ENCODE measurements at regions not wholly inside any gene's neighbourhood (a gene's known extent, or its start where the extent isn't known, plus 50 kb on each side); places are given as distances from the start of the nearest gene placed in this dataset.

DNA sequence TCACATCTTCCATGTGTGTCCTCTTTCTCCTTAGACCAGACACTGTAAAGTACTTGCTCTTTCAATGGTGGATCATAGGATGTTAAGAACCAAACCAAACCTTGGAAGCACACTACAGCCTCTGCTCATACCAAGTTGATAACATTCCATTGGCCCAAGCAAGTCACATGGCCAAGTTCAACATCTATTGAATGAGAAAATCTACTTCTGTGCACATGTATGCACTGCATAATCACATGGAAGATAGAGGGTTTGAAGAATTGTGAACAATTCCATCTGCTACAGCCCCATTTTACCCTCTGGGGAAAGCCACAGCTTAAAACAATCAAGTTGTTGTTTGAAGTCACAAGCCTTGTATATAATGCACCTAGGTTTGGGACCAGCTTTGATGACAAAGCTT is 68.2 kb downstream of the MFAP3 start:
- DNase-seq (ENCODE audit: low read depth in 4 of 4, low spot score in 3 of 4) = no peak

- DNase-seq (ENCODE audit: low read depth in 4 of 4, low spot score in 3 of 4) = no peak
Measured at GRCh38 chr5:154107756-154108155, 69.0 kb downstream of the MFAP3 start.

- no peak for DNase-seq (ENCODE audit: low read depth in 4 of 4, low spot score in 3 of 4)
Measured at GRCh38 chr5:154109416-154110106, 70.8 kb downstream of the MFAP3 start.

DNA sequence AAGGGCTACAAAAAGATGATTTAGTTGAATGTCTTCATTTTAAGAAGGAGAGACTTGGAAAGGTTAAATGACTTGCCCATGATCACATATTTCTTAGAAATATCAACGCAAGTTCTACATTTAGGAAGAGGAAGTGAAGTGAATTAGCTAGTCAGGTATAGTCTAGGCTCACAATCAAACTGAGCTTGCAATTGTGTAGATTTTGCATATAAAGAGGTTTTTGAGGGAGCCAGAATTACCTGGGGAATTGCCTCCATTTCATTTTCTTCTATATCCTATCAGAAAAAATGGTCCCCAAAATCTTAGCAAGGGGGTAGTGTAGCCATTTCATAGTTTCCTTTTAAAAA is 71.3 kb downstream of the MFAP3 start:
- DNase-seq (ENCODE audit: low read depth in 4 of 4, low spot score in 3 of 4) = no peak

GRCh38 chr5:154110716-154111115 is 71.9 kb downstream of the MFAP3 start:
- no peak for DNase-seq (ENCODE audit: low read depth in 4 of 4, low spot score in 3 of 4)

DNA sequence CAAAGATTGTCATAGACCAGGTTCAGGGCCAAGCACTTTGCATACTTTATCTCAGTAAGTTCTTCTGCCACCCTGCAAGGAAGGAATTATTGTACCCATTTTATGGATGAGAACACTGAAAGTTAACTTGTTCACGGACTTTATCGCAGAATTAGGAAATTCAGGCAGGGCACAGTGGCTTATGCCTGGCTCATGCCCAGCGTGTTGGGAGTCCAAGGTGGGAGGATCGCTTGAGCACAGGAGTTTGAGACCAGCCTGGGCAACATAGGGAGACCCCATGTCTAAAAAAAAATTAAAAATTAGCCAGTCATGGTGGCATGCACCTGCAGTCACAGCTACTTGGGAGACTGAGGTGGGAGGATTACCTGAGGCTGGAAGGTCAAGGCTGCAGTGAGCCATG is 72.4 kb downstream of the MFAP3 start:
- no peak for DNase-seq (ENCODE audit: low read depth in 4 of 4, low spot score in 3 of 4)

- no peak for DNase-seq (ENCODE audit: low read depth in 4 of 4, low spot score in 3 of 4)
Measured at GRCh38 chr5:154112255-154112654, 73.5 kb downstream of the MFAP3 start.

DNA sequence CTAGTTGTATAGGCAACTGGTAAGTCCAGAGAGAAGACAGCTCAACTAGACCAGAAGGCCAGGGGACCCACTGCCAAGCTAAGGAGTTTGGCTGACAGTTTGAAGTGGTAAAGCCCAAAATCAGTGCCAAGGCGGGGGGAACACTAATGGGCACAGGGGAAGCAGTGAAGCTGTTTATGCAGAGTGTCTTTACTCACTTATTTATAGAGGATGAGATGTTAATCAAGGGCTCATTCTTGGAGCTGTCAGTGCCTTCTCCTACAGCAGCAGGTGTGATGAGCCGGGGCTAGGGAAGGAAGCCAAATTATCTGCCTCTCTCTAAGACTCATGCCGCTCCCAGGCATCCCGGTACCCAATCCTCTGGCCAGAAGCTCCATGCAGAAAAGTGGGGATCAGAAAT is 75.2 kb upstream of the GALNT10 start:
- no peak for DNase-seq (ENCODE audit: low read depth in 4 of 4, low spot score in 3 of 4)

DNA sequence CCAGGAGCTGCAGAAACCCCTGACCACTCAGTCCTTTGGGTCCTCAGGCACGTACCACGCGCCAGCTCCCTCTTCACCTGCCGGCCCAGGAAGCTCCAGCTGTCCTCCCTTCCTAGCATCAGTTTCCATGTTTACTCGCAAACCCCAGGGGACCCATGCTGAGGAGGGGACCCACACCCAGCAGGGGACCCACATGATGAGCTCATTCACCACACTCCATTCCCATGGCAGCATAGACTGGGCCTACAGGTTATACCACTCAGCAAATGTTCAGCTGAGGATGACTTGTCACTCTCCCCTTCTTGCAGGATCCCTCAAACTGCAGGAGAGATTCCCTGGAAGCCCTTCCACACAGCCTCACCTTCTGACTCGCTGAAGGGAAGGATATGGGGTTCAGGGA is 73.5 kb upstream of the GALNT10 start:
- DNase-seq (ENCODE audit: low read depth in 4 of 4, low spot score in 3 of 4) = no peak

DNA sequence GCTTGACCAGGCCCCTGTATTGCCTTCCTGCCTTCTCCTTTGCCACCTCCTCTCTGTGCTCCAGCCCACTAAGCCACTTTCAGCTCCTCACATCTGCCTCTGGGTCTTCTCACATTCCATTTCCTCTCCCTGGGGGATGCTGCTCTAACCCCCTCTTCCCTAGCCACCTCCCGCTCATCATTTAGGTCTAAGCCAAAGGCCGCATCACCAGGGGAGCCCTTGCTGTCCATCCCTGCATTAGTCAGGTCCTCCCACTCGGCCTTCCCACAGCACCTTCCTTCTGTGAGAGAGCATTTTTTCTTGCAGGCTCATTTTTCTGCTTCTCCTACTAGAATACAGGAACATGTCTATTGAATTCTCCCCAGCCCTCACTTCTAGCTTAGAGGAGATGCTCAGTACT is 72.6 kb upstream of the GALNT10 start:
- no peak for DNase-seq (ENCODE audit: low read depth in 4 of 4, low spot score in 3 of 4)

DNA sequence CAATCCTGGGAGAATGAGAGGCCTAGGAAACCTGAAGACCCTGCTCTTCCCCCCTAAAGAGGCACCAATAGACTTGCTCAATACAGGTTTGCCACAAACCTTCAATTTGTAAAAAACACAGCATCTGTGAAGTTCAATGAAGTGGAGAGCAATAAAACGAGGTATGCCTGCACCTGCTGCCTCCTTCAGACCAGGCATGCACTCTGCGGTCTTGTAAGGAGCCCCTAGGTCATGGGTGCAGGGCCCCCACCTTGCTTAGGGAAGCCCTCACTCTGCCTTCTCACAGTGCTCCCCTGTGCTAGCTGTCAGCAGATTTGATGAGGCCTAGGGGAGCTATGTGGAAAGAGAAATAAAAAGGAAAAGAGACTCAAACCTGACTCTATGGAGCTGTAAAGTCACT is 72.1 kb upstream of the GALNT10 start:
- DNase-seq (ENCODE audit: low read depth in 4 of 4, low spot score in 3 of 4) = no peak

GRCh38 chr5:154118893-154119336 is 71.6 kb upstream of the GALNT10 start:
- peak in 3 of 4 donors; percentile 23 to 47 (median 38) for DNase-seq (ENCODE audit: low read depth in 4 of 4, low spot score in 3 of 4)

- no peak for DNase-seq (ENCODE audit: low read depth in 4 of 4, low spot score in 3 of 4)
Measured at GRCh38 chr5:154129013-154129412, 61.5 kb upstream of the GALNT10 start.

DNA sequence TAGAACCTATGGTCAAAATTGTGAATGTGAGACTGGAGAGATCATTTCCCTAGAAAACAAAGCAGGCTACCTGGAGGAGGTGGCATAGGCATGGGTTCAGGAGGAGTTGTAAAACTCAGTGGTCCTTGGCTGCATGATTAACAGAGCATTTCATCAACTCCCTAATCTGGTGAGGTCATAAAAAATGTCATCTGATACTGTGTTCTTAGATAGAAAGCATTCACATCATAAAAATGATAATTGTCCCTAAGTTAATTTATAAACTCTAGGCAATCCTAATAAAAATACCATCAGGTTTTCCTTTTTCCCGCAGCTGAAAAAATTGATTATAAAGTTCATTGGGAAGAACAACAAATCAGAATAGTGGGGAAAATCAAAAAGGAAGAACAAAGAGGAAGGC is 60.6 kb upstream of the GALNT10 start:
- DNase-seq (ENCODE audit: low read depth in 4 of 4, low spot score in 3 of 4) = no peak

DNA sequence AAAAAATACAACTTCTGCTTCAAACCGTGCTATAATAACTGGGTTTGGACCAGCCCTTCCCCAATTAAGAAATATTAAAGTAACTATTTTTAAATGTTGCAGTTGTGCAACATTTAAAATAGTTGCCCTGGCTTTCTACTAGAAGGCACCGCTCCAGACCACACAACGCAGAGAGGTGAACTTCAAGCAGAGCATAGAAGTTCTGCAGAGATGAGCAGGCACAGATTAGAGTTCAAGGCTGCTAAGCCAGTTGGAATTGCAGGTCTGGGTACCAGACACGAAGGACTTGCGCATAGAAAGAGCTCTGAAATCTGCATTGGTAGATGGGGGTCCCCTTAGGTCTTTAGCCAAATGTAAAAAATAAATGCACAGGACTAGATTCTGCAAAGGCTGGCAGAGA is 58.7 kb upstream of the GALNT10 start:
- DNase-seq (ENCODE audit: low read depth in 4 of 4, low spot score in 3 of 4) = no peak

DNA sequence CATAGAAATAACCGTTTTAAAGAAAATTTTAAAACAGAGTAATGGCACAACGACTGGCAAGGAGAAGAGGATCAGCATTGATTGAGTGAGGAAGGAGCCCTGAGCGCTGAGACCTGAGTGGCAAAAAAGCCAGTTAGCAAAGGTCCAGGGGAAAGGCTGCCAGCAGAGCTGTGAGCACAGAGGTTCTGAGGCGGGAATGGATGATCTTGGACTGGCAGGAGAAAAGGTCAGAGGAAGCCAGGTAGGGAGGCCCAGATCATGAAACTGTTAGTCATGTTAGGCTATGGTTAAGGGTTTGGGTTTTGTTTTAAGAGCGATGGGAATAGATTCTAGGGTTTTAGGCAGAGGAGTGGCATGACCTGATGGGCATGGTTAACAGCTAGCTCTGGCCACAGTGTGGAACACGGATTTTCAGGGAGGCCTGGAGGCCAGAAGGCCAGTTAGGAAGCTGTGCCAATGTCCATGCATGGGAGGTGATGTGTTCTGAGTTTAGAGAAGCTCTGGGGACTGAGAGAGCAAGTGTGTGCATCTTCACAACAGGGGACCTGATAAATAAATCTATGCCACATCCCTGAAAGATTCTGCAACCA is 57.7 kb upstream of the GALNT10 start:
- no peak for DNase-seq (ENCODE audit: low read depth in 4 of 4, low spot score in 3 of 4)

DNA sequence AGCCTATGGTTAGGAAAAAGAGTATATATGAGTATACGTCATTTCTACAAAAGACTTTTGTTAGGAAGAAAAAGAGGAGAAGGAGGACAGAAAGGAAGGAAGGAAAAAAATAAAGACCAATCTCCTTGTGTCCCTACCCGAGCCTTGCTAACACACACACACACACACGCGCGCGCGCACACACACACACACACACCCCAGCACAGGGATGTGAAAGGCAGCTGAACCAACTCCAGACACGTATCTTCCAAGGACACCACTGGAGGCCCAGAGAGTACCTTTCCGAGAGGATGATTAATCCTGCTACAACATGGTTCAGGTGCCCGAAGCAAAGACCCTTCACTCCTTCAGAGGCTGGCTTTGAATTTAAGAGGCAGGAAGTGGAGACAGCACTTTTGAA is 56.9 kb upstream of the GALNT10 start:
- no peak for DNase-seq (ENCODE audit: low read depth in 4 of 4, low spot score in 3 of 4)

DNA sequence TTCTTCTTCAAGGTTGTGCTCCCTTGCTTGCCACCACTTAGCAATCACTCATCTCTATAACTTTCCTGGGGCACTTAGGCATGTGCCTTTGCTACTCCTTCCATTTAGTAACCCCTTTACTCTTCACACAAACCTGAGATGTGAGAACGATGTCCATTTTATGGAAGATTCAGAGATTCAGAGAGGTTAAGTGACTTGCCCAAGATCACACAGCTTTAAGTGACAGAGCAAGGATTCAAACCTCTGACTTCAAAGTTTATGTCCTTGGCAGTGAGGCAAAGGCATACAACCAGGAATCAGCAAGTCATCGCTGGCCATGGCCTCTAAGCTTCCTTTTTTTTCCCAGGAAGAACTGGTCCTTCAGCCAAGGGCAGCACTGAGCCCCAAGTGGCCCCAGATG is 56.0 kb upstream of the GALNT10 start:
- DNase-seq (ENCODE audit: low read depth in 4 of 4, low spot score in 3 of 4) = no peak

DNA sequence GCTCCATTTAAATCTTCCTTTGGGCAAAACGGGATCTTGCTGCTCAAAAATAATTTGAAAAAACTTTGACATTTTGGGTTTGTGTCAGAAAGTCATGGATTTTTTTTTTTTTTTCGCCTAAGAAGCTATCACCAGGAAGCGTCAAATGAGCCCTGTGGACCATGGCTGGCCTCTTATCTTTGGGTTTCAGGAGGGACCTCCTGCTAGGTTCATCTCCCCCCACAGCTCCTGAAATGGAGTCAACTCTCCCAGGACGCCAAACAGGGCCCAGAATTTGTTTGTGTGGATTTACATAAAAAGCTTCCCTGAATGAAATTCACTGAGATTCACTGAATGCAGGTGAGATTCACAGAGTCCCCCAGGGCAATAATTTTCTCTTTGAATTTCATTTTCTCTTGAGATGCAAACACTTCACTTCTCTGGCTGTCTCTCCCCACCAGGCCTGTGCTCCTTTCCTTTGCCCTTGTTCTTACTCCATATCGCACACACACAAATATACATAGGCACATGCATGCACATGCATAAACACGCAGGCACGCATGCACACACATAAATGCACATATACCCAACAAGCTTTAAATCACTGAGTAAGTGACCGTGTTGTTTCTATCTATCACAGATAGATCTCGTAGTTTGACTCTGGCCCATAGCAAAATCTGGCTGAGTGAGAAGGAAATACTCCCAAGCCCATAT is 55.3 kb upstream of the GALNT10 start:
- DNase-seq (ENCODE audit: low read depth in 4 of 4, low spot score in 3 of 4) = no peak

DNA sequence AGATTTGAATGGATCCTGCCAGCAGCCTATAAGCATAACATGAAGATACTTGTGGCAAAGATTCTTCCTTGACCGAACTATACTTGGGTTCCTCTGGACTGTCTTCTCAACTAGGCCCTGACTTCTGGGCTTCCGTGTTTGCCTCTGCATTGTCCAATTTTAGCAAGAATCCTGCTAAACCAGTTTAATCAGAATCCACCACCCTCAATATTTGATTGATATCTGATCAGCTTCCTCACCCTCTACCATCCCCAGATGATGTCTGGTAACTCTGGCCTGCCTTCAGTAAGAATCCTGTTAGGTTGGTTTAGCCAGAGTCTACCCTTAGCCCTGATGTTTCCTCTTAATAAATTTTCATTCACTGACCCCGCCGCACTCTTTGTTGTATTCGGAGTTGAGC is 54.4 kb upstream of the GALNT10 start:
- no peak for DNase-seq (ENCODE audit: low read depth in 4 of 4, low spot score in 3 of 4)

DNA sequence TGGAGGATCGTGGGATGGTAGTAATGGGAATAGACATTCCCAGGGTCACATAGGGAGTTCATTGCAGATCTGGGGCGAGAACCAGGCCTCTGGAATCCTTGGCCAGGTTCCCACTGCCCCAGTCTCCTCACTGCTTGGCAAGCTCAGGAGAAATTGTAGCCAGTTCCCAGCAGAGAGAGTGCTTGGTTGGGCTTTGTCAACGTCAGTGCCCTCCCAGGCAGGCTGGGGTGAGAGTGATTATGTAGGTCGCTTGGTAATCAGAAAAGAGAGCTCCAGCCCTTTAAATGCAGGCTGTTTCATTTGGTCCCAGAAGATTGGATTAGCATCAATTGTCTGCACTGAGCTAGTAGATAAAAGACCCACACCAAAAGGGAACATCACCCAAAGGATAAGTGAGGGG is 51.8 kb upstream of the GALNT10 start:
- DNase-seq (ENCODE audit: low read depth in 4 of 4, low spot score in 3 of 4) = no peak

DNA sequence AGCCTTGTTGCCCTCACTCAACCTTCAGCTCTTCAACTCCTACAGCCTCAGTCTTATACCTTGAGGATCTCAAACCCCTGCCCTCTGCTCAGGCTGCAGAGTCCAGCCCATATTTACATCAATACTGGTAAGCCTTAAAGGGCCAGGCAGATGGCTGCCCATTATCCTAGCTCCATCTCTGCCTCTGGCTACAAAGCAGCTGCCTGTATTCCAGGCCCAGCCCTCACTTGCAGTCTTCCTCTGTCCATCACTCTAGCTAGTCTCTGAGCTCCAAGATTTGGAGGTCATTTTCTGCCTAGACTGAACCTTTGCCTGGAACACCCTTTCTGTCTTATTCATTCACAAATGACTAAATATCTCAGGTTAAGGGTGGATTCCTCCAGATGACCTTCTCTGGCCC is 50.2 kb upstream of the GALNT10 start:
- no peak for DNase-seq (ENCODE audit: low read depth in 4 of 4, low spot score in 3 of 4)

Data from right renal pelvis (tissue), 4 donors.